Mesendoderm (in vitro differentiated cells): ENCODE measurements at regions not wholly inside any gene's neighbourhood (a gene's known extent, or its start where the extent isn't known, plus 50 kb on each side); places are given as distances from the start of the nearest gene placed in this dataset.

Experiments
- DNase-seq: peaks from one replicate; pipeline ENCODE4 v3.0.0; 2013
- H2AK5ac ChIP-seq: 2 replicates; pipeline ENCODE4 v1.6.1; 2013; ENCODE audit warnings: low read length, inconsistent platforms
- H2BK120ac ChIP-seq: 2 replicates; pipeline ENCODE4 v1.6.1; 2013; ENCODE audit warnings: low read depth, mild to moderate bottlenecking, low read length, moderate library complexity, mixed read lengths
- H2BK15ac ChIP-seq: replicated peaks from 2 replicates; pipeline ENCODE4 v1.6.1; 2013; ENCODE audit warnings: low read depth, mild to moderate bottlenecking, moderate library complexity
- H2BK5ac ChIP-seq: 2 replicates; pipeline ENCODE4 v1.6.1; 2013; ENCODE audit warnings: low read length, inconsistent platforms
- H3K18ac ChIP-seq: 2 replicates; pipeline ENCODE4 v1.6.1; 2013; ENCODE audit warnings: mild to moderate bottlenecking, low read length, mixed read lengths
- H3K23ac ChIP-seq: one replicate; pipeline ENCODE4 v1.6.1; 2013; ENCODE audit warnings: low read length
- H3K27ac ChIP-seq: 2 replicates; pipeline ENCODE4 v1.5.1; 2013; ENCODE audit warnings: low read depth, mild to moderate bottlenecking, inconsistent platforms, low read length, moderate library complexity
- H3K27me3 ChIP-seq: 2 replicates; pipeline ENCODE4 v1.6.1; 2013; ENCODE audit warnings: low read length, control low read depth, mild to moderate bottlenecking, inconsistent platforms; ENCODE audit not compliant: insufficient read depth, poor library complexity
- H3K36me3 ChIP-seq: 2 replicates; pipeline ENCODE4 v1.6.1; 2013; ENCODE audit warnings: low read length, inconsistent platforms; ENCODE audit not compliant: control insufficient read depth, insufficient read depth
- H3K4ac ChIP-seq: one replicate; pipeline ENCODE4 v1.6.1; 2013; ENCODE audit warnings: low read depth, mild to moderate bottlenecking, low read length, moderate library complexity
- H3K4me1 ChIP-seq: 2 replicates; pipeline ENCODE4 v1.6.1; 2013; ENCODE audit warnings: low read depth, low read length, inconsistent platforms; ENCODE audit not compliant: control insufficient read depth
- H3K4me2 ChIP-seq: 2 replicates; pipeline ENCODE4 v1.6.1; 2013; ENCODE audit warnings: low read length
- H3K4me3 ChIP-seq: 2 replicates; pipeline ENCODE4 v1.5.1; 2013; ENCODE audit warnings: mild to moderate bottlenecking, low read length
- H3K56ac ChIP-seq: one replicate; pipeline ENCODE4 v1.6.1; 2013; ENCODE audit warnings: low read length
- H3K79me1 ChIP-seq: 2 replicates; pipeline ENCODE4 v1.6.1; 2013; ENCODE audit warnings: low read length, inconsistent platforms
- H3K79me2 ChIP-seq: 2 replicates; pipeline ENCODE4 v1.6.1; 2013; ENCODE audit warnings: mild to moderate bottlenecking, low read length; ENCODE audit not compliant: control insufficient read depth, insufficient read depth
- H3K9ac ChIP-seq: 2 replicates; pipeline ENCODE4 v1.6.1; 2013; ENCODE audit warnings: low read length, inconsistent platforms
- H4K5ac ChIP-seq: one replicate; pipeline ENCODE4 v1.6.1; 2013; ENCODE audit warnings: low read length
- H4K8ac ChIP-seq: one replicate; pipeline ENCODE4 v1.6.1; 2013; ENCODE audit warnings: low read depth, mild to moderate bottlenecking, control low read depth, low read length, moderate library complexity
- WGBS: extraction: QIAGEN DNeasy Blood & Tissue Kit; methylation state at CpG from one replicate; pipeline ENCODE4 v1.1.7; 2013; ENCODE audit warnings: low lambda C conversion rate, missing lambda C conversion rate; ENCODE audit not compliant: insufficient coverage; ENCODE audit errors: extremely low coverage; 5-methylcytosine and 5-hydroxymethylcytosine counted together

- H3K27me3 ChIP-seq, result no peaks in the 10 kb centered on the region
- DNase-seq, result no peak
- H3K4ac ChIP-seq, result no peak overlapping the region
- no peaks in the 10 kb centered on the region for H3K4me1 ChIP-seq
- H4K8ac ChIP-seq, result no peak overlapping the region
- H2BK5ac ChIP-seq, result no peak overlapping the region
- no peak overlapping the region for H3K56ac ChIP-seq
- no peaks in the 10 kb centered on the region for H3K79me2 ChIP-seq
- H2BK15ac ChIP-seq, result no peak overlapping the region
- no peaks in the 10 kb centered on the region for H3K36me3 ChIP-seq
- no peak overlapping the region for H3K27ac ChIP-seq
- H2BK120ac ChIP-seq, result no peak overlapping the region
- H3K79me1 ChIP-seq, result no peaks in the 10 kb centered on the region
- H2AK5ac ChIP-seq, result no peak overlapping the region
- H3K4me3 ChIP-seq, result no peak overlapping the region
- H3K4me2 ChIP-seq, result no peak overlapping the region
- H3K18ac ChIP-seq, result no peak overlapping the region
- no peak overlapping the region for H3K9ac ChIP-seq
- no peak overlapping the region for H3K23ac ChIP-seq
- no peak overlapping the region for H4K5ac ChIP-seq
- WGBS, result no CpG with 5 or more reads among the region's 6 CpGs
Measured at GRCh38 chr12:111283521-111283920, 85.4 kb downstream of the PHETA1 start.

GRCh38 chr12:111277570-111277969, 91.3 kb downstream of the PHETA1 start:
- Histone ChIP-seq H3K9ac (no peak overlapping the region), H3K4me3 (no peak overlapping the region), H3K79me2 (no peaks in the 10 kb centered on the region), H4K8ac (no peak overlapping the region), H2AK5ac (no peak overlapping the region), H3K79me1 (no peaks in the 10 kb centered on the region), H2BK120ac (no peak overlapping the region), H2BK15ac (no peak overlapping the region), H3K4me1 (no peaks in the 10 kb centered on the region), H3K4ac (no peak overlapping the region), H2BK5ac (no peak overlapping the region), H3K27me3 (no peaks in the 10 kb centered on the region), H3K23ac (no peak overlapping the region), H3K4me2 (no peak overlapping the region), H3K18ac (no peak overlapping the region), H3K36me3 (no peaks in the 10 kb centered on the region), H3K56ac (no peak overlapping the region), H4K5ac (no peak overlapping the region), H3K27ac (no peak overlapping the region)
- WGBS, result no CpG with 5 or more reads among the region's 9 CpGs
- DNase-seq, result peak; percentile 32

- DNase-seq, result no peak
- no peak overlapping the region for H3K4me2 ChIP-seq
- H4K5ac ChIP-seq, result no peak overlapping the region
- no peak overlapping the region for H2BK5ac ChIP-seq
- H3K27me3 ChIP-seq, result no peaks in the 10 kb centered on the region
- WGBS, result no CpG with 5 or more reads among the region's 5 CpGs
- no peak overlapping the region for H2AK5ac ChIP-seq
- no peak overlapping the region for H3K4me3 ChIP-seq
- H3K4ac ChIP-seq, result no peak overlapping the region
- H3K79me1 ChIP-seq, result no peaks in the 10 kb centered on the region
- no peak overlapping the region for H3K23ac ChIP-seq
- H2BK15ac ChIP-seq, result no peak overlapping the region
- H3K79me2 ChIP-seq, result no peaks in the 10 kb centered on the region
- no peaks in the 10 kb centered on the region for H3K36me3 ChIP-seq
- no peak overlapping the region for H4K8ac ChIP-seq
- H2BK120ac ChIP-seq, result no peak overlapping the region
- no peaks in the 10 kb centered on the region for H3K4me1 ChIP-seq
- no peak overlapping the region for H3K56ac ChIP-seq
- no peak overlapping the region for H3K18ac ChIP-seq
- H3K27ac ChIP-seq, result no peak overlapping the region
- no peak overlapping the region for H3K9ac ChIP-seq
Measured at GRCh38 chr12:111276146-111276545, 92.7 kb downstream of the PHETA1 start.

DNA sequence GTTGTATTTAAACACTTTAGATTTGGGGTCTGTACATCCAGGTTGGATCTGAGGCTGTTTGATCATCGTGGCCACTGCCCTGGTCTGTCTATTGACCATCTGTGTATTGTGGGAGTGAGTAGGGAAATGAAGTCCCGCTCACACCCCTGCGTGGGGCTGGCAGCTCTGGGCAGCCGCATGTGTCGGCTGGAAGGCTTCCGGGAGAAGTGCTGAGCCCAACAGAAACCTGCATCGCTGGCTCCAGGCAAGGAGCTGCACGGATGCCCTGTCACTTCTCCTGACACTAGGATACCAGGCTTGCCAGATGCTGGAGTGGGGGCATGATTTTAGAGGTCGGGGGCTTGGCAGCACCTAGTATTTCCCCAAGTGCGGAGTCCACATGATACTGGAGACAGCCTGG, 93.6 kb downstream of the PHETA1 start:
- H3K4ac ChIP-seq, result no peak overlapping the region
- H4K8ac ChIP-seq, result no peak overlapping the region
- H3K27me3 ChIP-seq, result no peaks in the 10 kb centered on the region
- H2BK5ac ChIP-seq, result no peak overlapping the region
- DNase-seq, result no peak
- no peak overlapping the region for H3K23ac ChIP-seq
- no peak overlapping the region for H3K56ac ChIP-seq
- no peak overlapping the region for H2BK120ac ChIP-seq
- H3K4me1 ChIP-seq, result no peaks in the 10 kb centered on the region
- H3K4me2 ChIP-seq, result no peak overlapping the region
- H3K79me1 ChIP-seq, result no peaks in the 10 kb centered on the region
- H3K4me3 ChIP-seq, result no peak overlapping the region
- no peak overlapping the region for H2BK15ac ChIP-seq
- no peak overlapping the region for H3K18ac ChIP-seq
- WGBS, result no CpG with 5 or more reads among the region's 10 CpGs
- no peak overlapping the region for H3K9ac ChIP-seq
- H3K79me2 ChIP-seq, result no peaks in the 10 kb centered on the region
- H3K27ac ChIP-seq, result no peak overlapping the region
- no peaks in the 10 kb centered on the region for H3K36me3 ChIP-seq
- no peak overlapping the region for H4K5ac ChIP-seq
- H2AK5ac ChIP-seq, result no peak overlapping the region

GRCh38 chr12:111274777-111275176, 94.1 kb downstream of the PHETA1 start:
- no peak overlapping the region for H3K4me2 ChIP-seq
- H3K23ac ChIP-seq, result no peak overlapping the region
- H2BK15ac ChIP-seq, result no peak overlapping the region
- H3K56ac ChIP-seq, result no peak overlapping the region
- H3K9ac ChIP-seq, result no peak overlapping the region
- H2BK5ac ChIP-seq, result no peak overlapping the region
- H3K27me3 ChIP-seq, result no peaks in the 10 kb centered on the region
- H2AK5ac ChIP-seq, result no peak overlapping the region
- peak; percentile 48 for DNase-seq
- no peak overlapping the region for H2BK120ac ChIP-seq
- H3K4ac ChIP-seq, result no peak overlapping the region
- H3K4me3 ChIP-seq, result no peak overlapping the region
- H3K79me2 ChIP-seq, result no peaks in the 10 kb centered on the region
- no peak overlapping the region for H3K18ac ChIP-seq
- WGBS, result no CpG with 5 or more reads among the region's 4 CpGs
- H3K4me1 ChIP-seq, result no peaks in the 10 kb centered on the region
- no peak overlapping the region for H4K5ac ChIP-seq
- no peak overlapping the region for H3K27ac ChIP-seq
- H3K79me1 ChIP-seq, result no peaks in the 10 kb centered on the region
- H3K36me3 ChIP-seq, result no peaks in the 10 kb centered on the region
- no peak overlapping the region for H4K8ac ChIP-seq

GRCh38 chr12:111271674-111272418, 97.0 kb downstream of the PHETA1 start:
- Histone ChIP-seq H4K8ac (no peak overlapping the region), H3K4me3 (no peak overlapping the region), H2BK120ac (no peak overlapping the region), H3K27ac (no peak overlapping the region), H2BK5ac (no peak overlapping the region), H3K23ac (no peak overlapping the region), H3K4ac (no peak overlapping the region), H4K5ac (no peak overlapping the region), H2AK5ac (no peak overlapping the region), H3K56ac (no peak overlapping the region), H3K9ac (no peak overlapping the region), H3K36me3 (no peaks in the 10 kb centered on the region), H3K79me1 (no peaks in the 10 kb centered on the region), H3K27me3 (no peaks in the 10 kb centered on the region), H3K4me2 (no peak overlapping the region), H3K4me1 (no peaks in the 10 kb centered on the region), H3K79me2 (no peaks in the 10 kb centered on the region), H2BK15ac (no peak overlapping the region), H3K18ac (no peak overlapping the region)
- no peak for DNase-seq
- no CpG with 5 or more reads among the region's 6 CpGs for WGBS
